GM12875 (cell line): ENCODE measurements at regions not wholly inside any gene's neighbourhood (a gene's known extent, or its start where the extent isn't known, plus 50 kb on each side); places are given as distances from the start of the nearest gene placed in this dataset.

Experiments
- H3K4me3 ChIP-seq: one replicate; pipeline ENCODE4 v1.5.1; 2011; ENCODE audit warnings: low read depth, low read length, control low read depth
- CTCF ChIP-seq: IDR thresholded peaks from 2 replicates; pipeline ENCODE4 v1.5.1; 2011; ENCODE audit warnings: low read depth, mild to moderate bottlenecking, control low read depth, inconsistent platforms, low read length, moderate library complexity, borderline replicate concordance; ENCODE audit not compliant: insufficient read depth

- TF ChIP-seq CTCF = no peak
- H3K4me3 ChIP-seq = no peak overlapping the region
Observed at GRCh38 chr10:44197646-44198045, 187.3 kb downstream of the CXCL12 start.

DNA sequence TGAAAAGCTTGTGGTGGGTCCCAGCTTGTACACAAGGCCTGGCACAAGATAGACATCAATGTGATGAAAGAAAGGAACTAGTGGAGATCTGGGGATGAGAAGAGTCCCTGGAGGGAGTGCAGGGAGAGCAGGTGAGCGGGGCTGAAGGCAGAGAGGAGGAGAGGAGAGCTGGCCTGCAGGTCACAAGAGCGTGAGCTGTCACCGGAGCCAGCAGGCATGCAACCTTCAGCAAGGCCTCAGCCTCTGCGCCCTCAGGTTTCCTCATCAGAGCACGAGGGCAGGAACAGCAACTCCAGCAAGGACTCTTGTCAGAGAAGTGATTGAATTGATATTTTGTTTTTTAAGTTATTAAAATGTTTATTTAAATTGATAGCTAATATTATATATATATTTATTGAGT, 188.6 kb downstream of the CXCL12 start:
- TF ChIP-seq CTCF = no peak
- H3K4me3 ChIP-seq = no peak overlapping the region

DNA sequence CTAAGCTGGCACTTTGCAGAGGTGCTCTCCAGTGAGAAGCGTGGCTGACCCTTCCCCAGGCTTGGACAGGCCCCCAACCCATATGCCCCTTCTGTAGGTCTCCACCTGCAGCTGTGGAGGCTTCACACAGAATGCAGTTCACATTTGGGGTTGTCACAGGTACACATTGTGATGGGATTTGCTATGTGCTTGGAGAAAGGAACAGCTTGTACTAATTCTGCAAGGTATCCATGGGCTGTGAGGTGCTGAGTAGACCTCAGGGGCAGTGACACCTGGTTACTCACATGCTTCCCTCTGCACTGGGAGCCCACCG, 188.9 kb downstream of the CXCL12 start:
- no peak overlapping the region for H3K4me3 ChIP-seq
- no peak for TF ChIP-seq CTCF

GRCh38 chr10:44195112-44196007, 189.5 kb downstream of the CXCL12 start:
- no peak overlapping the region for H3K4me3 ChIP-seq
- no peak for TF ChIP-seq CTCF

- TF ChIP-seq CTCF = no peak
- H3K4me3 ChIP-seq = no peak overlapping the region
Observed at GRCh38 chr10:44194435-44194834, 190.5 kb downstream of the CXCL12 start.

GRCh38 chr10:44193567-44194220, 191.2 kb downstream of the CXCL12 start:
- no peak for TF ChIP-seq CTCF
- H3K4me3 ChIP-seq = no peak overlapping the region

DNA sequence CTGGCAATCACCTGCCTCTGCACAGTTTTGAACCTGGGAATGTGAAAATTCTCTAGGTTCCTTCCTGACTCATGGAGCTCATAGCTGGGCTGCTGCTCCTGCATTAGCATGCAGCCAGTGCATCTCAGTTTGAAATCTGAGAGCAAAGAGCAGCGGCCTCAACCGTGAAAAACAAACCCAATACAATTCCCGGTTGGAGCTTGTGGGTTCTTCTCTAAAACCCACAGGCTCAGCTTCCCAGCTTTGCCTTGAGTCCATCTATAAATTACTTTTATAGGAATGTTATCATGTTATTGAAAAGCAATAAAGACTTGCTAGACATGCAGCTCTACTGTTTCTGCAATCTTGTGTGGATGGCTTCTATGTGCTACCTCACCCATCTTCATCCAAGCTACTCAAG, 191.7 kb downstream of the CXCL12 start:
- no peak overlapping the region for H3K4me3 ChIP-seq
- no peak for TF ChIP-seq CTCF
